GM19238 (cell line): ENCODE measurements at regions not wholly inside any gene's neighbourhood (a gene's known extent, or its start where the extent isn't known, plus 50 kb on each side); places are given as distances from the start of the nearest gene placed in this dataset.
"Not testable (repeated sequence)": the region's sequence is repeated elsewhere in the genome, so short reads cannot be mapped to it uniquely, and the experiment has no call there.

Source experiments
- DNase-seq: peaks from one replicate; pipeline ENCODE4 v3.0.0; 2011; ENCODE audit warnings: low spot score; ENCODE audit not compliant: insufficient read length

GRCh38 chr2:87483093-87483680 lies 264.7 kb upstream of the PLGLB2 start:
- not testable (repeated sequence) for DNase-seq

DNA sequence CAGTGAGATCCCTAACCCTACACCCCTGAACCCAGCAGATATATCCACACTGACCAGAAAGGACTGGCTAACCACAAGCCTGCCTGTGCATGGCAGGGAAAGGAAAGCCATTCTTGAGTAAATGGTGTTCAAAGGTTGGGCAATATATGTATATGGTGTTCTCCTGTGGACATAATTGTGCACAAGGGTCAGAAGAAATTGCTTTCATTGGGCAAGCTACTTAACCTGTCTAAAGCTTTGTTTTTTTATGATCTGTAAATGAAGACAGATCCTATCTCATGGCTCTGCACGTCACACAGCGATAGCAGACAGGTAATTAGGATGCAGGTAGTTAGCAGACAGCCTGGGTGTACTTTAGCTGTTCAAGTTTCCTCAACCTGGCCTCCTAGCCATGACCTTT lies 263.5 kb upstream of the PLGLB2 start:
- not testable (repeated sequence) for DNase-seq

DNA sequence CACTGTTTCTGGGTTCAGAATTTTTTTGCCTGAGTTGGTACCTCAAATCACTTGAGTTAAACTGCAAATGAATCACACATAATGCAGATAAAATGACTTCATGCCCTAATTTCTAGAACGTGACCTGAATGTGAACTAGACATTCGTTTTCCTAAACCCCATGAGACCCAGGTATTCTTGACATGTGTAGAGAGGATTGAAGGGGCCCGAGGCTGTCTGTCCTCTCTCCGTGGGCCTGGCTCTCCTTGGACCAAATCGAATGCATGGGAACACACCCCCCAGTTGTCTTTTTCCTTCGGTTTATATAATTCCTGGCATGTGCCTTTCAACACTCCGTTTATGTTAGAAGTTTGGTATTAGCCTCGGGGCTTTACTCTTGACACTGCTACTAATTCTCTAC lies 262.4 kb upstream of the PLGLB2 start:
- DNase-seq = not testable (repeated sequence)

GRCh38 chr2:87485884-87486283 lies 262.0 kb upstream of the PLGLB2 start:
- not testable (repeated sequence) for DNase-seq

GRCh38 chr2:87486413-87486812 lies 261.5 kb upstream of the PLGLB2 start:
- not testable (repeated sequence) for DNase-seq

DNA sequence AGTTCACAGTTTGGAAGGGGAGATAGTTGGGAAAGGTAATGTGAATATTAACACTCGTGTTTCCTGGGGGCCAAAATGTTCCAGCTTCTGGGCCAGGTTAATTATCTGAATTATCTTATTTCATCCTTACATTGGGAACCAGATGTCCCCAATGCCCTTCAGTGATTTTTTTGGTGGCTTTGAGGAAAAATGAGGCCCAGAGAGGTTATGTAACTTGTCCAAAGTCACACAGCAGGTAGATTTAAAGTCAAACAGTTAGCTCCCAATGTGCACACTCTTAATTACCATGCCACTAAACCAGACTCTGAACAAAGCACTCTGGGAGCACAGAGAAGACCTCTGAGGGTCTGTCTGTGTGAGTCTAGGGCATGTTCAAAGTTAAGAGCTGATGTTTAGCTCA lies 259.9 kb upstream of the PLGLB2 start:
- not testable (repeated sequence) for DNase-seq

- DNase-seq = not testable (repeated sequence)
These were observed 258.9 kb upstream of the PLGLB2 start for GRCh38 chr2:87488991-87489390.

DNA sequence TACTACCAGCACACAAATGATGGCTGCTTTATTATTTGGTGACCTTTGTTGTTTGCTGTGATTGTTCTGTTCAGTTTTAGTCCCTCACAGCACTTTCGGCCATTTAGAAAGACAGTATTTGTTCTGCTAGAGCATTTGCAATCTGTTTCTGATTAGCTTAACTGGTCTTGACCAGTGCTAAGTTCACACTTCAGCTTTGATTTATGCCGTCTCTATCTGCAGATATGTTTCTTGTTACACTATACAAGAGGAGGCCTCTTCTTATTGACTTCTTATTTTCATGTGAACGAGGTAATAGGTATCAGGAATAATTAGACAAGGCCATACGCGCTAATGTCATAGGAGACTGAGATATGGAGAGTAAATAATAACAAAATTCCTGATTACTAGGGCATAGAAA lies 253.0 kb upstream of the PLGLB2 start:
- DNase-seq = not testable (repeated sequence)

DNA sequence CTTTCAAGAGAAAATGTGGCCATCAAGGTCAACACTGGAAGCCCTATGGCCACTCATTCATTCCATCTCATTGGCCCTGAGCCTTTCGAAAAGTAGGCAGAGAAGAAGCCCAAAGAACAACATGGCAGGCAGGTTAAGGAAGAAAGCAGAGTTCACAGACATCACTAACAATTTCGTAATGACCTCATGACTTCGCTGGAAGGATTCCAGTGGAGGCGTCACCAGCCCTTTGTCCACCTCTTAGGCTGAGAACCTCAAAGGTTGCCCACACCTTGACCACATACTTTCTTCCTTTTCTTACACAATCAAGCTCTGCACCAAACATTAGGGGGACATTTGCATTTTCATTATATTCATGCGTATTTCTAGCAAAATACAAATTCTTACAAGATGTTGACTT lies 252.4 kb upstream of the PLGLB2 start:
- not testable (repeated sequence) for DNase-seq

DNA sequence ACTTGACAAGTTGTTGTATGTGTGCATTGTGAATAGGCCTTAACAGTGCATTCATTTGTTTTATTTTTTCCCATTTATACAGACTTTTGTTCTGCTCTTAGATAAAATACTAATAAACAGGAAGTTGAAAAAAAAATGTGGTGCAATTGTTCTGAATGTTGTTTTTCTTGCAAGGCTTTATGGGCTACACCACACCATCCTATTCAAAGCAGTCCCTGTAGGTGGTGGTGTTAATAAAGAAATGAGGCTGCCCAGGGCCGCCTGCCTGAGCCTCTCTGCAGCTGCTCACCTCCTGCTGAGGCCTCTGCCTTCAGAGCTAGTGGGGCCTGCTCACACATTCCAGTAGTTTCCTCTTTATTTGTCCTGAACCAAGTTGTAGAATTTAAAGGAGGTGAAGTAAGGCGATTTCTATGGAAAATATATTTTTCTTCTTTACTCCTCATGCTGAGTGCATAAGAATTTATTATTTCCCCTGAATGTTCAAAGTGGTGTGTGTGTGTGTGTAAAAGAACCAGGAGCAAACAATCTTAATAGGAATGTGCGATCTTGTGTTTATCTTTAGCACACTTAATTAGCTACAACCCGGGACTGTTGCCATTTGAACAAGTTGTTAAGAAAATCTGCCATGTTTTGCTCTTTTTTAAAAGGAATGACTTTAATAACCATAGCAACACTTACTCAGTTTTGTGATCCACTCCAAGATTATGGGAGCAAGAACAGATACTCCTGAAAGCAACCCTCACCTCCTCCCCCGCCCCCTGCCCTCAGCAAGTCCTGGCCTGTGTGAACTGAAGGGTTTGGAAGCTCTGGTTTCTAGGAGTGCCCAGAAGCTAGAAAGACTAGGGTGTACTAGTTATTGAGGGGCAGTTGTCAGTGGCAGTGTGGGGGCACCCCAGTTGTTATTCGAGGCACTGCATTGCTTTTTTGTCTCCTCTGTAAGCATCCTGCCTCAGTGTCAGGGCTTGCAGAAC lies 251.6 kb upstream of the PLGLB2 start:
- not testable (repeated sequence) for DNase-seq

DNA sequence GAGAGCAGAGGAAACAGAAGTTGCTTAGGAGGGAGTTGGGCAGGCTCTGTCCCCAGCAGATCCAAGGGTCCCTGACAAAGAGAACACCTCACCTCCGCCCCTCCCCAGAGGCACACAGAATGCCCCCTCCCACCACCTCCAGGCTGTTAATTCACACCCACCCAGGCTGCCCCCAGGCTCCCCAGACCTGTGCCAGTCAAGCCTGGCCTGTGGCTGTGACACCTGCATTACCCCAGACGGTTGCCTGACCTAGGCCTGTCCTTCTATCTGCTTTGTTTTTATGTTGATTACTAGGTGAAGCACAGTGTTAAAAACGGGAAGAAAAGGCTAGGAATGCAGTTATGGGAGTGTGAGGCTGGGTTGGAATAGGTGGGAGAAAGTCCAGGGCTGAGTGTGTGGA lies 250.8 kb upstream of the PLGLB2 start:
- DNase-seq = not testable (repeated sequence)

DNA sequence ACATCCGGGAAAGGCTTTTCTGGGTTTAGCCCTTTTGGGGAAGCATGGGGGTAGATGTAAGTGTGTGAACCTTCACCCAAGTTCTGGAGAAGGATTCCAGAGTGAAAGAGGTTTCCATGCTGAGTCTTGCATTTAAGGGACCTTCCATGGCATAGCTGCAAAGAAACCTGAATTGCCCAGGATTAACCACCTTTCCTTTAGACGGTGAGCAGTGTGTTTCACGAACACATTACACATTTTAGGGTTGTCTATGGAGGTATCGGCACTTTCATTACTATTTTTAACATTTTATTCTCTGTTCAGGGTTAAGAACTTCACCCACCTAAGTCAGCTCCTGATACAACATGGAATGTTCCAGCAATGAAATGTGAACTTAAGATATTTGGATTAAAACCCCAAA lies 250.2 kb upstream of the PLGLB2 start:
- not testable (repeated sequence) for DNase-seq

DNA sequence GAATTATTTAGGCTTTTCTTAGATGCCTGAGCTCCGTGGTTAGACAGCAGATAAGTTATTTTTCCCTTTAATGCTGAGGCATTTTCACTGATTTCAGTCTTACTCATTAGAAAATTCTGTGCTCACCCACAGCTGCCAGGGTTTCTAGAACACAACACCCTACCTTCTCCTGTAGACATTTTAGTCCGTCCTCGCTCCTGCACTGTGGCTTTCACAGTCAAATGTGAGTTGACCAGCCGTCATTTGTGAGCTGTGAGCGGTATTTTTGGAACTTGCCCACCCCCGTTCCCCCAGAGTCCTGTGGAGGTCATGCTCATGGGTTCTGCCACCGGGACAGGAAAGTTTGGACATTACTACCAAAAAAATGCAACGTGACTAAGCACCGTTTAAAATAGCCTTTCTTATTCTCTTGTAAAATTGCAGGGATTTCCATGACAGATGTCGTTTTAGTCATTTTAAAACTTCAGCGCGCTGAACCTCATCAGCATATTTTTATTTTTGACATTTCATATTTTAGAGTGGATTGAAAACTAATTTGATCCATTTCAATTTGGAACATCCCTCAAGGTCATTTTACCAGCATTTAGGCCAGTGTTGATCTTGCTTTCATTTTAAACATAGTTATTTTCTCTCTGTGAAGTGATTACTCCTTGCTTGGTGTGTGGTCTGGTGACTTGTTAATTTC lies 249.6 kb upstream of the PLGLB2 start:
- DNase-seq = not testable (repeated sequence)

DNA sequence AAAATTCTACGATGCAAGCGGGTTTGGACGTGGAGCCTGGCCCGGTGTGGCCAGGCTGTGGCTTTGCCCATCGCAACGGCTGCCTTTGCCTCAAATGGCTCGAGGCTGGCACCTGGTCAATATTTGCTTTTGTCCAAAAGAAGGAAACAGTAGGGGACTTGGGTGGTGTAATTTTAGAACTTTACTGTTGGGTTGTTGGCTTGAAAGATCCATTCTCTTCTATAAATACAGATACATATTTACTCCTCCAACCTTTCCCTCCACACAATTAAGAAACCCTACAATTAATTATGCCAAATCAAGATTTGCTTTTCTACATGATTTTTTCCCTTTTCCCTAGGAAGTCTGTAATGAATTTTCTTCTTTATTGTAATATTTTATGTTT lies 249.0 kb upstream of the PLGLB2 start:
- not testable (repeated sequence) for DNase-seq

DNA sequence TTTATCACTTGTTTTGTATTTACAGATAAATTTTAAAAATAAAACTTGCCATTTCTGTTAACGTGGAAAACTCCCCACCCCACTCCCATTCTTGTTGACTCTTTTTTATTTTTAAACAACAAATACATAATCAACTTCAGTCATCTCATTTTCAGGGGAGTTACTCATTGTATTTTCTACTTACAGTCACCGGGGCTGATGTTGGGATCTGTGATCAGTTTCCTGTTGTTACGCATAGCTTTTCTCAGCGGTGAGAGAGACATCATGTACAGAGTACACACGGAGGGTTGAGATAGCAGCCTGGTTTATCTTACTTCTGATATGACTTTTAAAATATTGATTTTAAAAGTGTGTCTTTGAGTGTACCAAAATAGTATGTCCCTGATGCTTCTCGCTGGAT lies 248.0 kb upstream of the PLGLB2 start:
- not testable (repeated sequence) for DNase-seq

GRCh38 chr2:87500421-87500820 lies 247.5 kb upstream of the PLGLB2 start:
- DNase-seq = not testable (repeated sequence)

DNA sequence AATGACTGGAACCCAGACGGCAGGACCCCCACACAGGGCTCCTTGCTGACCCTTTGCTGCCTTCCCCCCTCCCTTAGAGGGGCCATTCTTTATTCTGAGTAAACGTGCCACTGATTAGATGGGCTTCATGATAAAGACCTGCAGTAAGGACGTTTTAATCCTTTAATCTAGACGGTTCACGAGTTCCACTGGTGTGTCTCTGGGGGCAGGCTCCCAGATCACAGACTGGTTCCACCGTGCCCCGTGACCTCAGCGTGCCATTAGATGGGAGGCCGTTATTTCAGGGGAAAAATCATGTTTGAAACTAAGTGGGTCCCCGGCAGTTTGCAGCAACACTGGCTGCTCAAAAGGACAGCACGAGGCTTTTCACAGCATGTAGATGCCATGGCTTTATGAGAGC lies 246.9 kb upstream of the PLGLB2 start:
- DNase-seq = not testable (repeated sequence)

GRCh38 chr2:87502948-87503347 lies 244.9 kb upstream of the PLGLB2 start:
- not testable (repeated sequence) for DNase-seq

GRCh38 chr2:87505239-87505638 lies 242.6 kb upstream of the PLGLB2 start:
- not testable (repeated sequence) for DNase-seq

- DNase-seq = not testable (repeated sequence)
These were observed 242.0 kb upstream of the PLGLB2 start for GRCh38 chr2:87505909-87506308.

DNA sequence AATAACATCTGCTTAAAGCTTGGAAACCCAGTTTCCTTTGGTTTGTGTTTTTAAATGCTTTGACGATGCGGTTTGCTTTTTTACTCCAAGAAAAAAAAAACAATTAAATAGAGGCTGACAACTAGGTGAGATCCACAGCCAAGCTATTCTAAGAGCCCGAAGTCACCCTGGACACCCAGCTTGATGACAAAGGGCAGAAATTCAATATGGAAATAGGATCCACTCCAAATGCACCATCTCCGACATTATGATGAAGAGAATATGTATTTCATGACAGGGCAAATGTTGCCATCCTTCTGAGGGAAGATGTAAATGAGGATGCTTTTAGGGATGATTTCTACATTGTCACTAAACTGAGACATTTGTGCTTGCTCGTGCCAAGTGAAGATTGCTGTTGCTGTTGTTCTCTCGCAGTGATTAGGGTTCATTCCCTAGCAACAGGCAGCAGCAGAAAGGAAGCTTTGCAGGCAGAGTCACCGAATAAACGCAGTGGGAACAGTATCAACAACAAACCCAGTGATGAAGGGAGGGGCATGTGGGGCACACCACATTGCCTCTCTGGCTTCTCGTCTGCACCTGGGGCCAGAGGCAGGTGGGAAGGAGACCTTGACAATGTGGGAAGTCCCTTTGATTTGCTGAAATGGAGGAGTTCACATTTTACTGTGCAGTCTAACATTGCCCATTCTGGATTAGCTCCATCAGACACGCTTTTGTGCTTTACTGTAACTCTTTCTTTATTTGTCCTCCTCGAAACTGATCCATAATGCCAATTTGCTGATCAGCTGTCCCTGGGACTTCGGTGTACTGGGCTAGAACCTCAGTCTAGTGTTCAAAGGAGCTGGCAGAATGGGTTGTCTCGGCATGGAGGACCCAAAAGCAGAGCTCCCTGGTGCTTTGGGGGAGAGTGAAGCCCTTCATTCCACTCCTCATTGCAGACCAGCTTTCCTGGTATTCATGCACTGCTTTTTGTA lies 240.2 kb upstream of the PLGLB2 start:
- DNase-seq = not testable (repeated sequence)
